DOHH2 (cell line): ENCODE measurements at regions not wholly inside any gene's neighbourhood (a gene's known extent, or its start where the extent isn't known, plus 50 kb on each side); places are given as distances from the start of the nearest gene placed in this dataset.

ENCODE experiments used
- EZH2phosphoT487 ChIP-seq: fragments of 200-600 bp; sonication (generic); IDR thresholded peaks from 2 replicates; pipeline ENCODE4 v1.6.1; 2017; ENCODE audit warnings: borderline replicate concordance, mild to moderate bottlenecking, antibody characterized with exemption, low read length, moderate library complexity, mixed read lengths
- TF ChIP-seq, protein P1 (sequence below): fragments of 200-600 bp; sonication (generic); IDR thresholded peaks from one replicate; pipeline ENCODE4 v1.5.1; 2014; ENCODE audit warnings: antibody characterized with exemption, mild to moderate bottlenecking, low read depth, low read length; ENCODE audit not compliant: poor library complexity, severe bottlenecking

DNA sequence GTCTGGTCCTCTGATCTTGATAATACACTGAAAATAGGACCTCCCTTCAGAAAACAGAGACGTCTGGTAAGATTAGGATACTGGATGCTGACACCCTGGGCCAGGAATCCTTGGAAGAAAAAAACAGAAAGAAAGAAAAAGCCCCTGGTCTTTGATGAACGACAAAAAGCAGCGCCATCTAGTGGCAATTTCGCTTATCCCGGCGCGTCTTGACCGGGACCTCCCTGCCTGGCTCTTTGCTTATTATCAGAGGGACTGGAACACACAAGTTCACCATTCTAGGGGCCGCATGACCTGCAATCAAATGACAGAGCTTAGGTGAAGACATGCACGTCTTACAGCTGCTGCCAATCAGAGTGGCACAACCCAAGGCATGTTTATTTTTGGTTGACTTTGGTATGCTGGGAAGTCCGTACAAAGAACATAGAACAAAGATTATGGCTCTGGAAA lies 114.9 kb upstream of the NFIB start:
- TF ChIP-seq, protein P1, sequence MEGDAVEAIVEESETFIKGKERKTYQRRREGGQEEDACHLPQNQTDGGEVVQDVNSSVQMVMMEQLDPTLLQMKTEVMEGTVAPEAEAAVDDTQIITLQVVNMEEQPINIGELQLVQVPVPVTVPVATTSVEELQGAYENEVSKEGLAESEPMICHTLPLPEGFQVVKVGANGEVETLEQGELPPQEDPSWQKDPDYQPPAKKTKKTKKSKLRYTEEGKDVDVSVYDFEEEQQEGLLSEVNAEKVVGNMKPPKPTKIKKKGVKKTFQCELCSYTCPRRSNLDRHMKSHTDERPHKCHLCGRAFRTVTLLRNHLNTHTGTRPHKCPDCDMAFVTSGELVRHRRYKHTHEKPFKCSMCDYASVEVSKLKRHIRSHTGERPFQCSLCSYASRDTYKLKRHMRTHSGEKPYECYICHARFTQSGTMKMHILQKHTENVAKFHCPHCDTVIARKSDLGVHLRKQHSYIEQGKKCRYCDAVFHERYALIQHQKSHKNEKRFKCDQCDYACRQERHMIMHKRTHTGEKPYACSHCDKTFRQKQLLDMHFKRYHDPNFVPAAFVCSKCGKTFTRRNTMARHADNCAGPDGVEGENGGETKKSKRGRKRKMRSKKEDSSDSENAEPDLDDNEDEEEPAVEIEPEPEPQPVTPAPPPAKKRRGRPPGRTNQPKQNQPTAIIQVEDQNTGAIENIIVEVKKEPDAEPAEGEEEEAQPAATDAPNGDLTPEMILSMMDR, result peak; percentile 87
- TF ChIP-seq EZH2phosphoT487, result no peak
